ENCODE measurements at regions not wholly inside any gene's neighbourhood (a gene's known extent, or its start where the extent isn't known, plus 50 kb on each side); places are given as distances from the start of the nearest gene placed in this dataset.
"Not testable (repeated sequence)": the region's sequence is repeated elsewhere in the genome, so short reads cannot be mapped to it uniquely, and the experiment has no call there.

GRCh38 chr1:143803927-143804411, 167.8 kb downstream of the FAM72C start:
- not testable (repeated sequence) for TF ChIP-seq POLR2A, CTCF (IDR thresholded peaks at IDR 0.05)

Measured in body of pancreas (tissue), 4 donors.